Upper lobe of right lung (tissue), 1 donor: ENCODE measurements at regions not wholly inside any gene's neighbourhood (a gene's known extent, or its start where the extent isn't known, plus 50 kb on each side); places are given as distances from the start of the nearest gene placed in this dataset.
"Not testable (repeated sequence)": the region's sequence is repeated elsewhere in the genome, so short reads cannot be mapped to it uniquely, and the experiment has no call there.

Experiments
- ATAC-seq: fragments of 200-7000 bp; cut with Tn5 transposase; one replicate; pipeline ENCODE4 v1.9.1; 2020; ENCODE audit warnings: mild to moderate bottlenecking, moderate library complexity
- DNase-seq: peaks from one replicate; pipeline ENCODE4 v3.0.0-alpha.2; 2020
- H3K27ac ChIP-seq: fragments of 200-600 bp; one replicate; pipeline ENCODE4 v1.8.0; 2022
- H3K27me3 ChIP-seq: fragments of 200-600 bp; one replicate; pipeline ENCODE4 v1.8.0; 2022; ENCODE audit warnings: mild to moderate bottlenecking
- H3K36me3 ChIP-seq: fragments of 200-600 bp; one replicate; pipeline ENCODE4 v1.8.0; 2022
- H3K4me1 ChIP-seq: fragments of 200-600 bp; one replicate; pipeline ENCODE4 v1.8.0; 2022
- H3K4me3 ChIP-seq: fragments of 200-600 bp; one replicate; pipeline ENCODE4 v1.8.0; 2022; ENCODE audit warnings: mild to moderate bottlenecking
- H3K9me3 ChIP-seq: fragments of 200-600 bp; one replicate; pipeline ENCODE4 v1.8.0; 2022
- CTCF ChIP-seq: fragments of 200-600 bp; IDR thresholded peaks from one replicate; pipeline ENCODE4 v1.8.0; 2022; ENCODE audit warnings: antibody characterized with exemption
- intact Hi-C: fragments of 100-400 bp; cut with DNase I; formaldehyde crosslinking; loops from one replicate; pipeline ENCODE4 v1.11.0; 2022
- donor health status: DM: no; HTN: yes; CAD: no; lungs with severe emphysema.

GRCh38 chr12:71329956-71330355 is 109.6 kb upstream of the LGR5 start:
- no peak for TF ChIP-seq CTCF

GRCh38 chr12:71321531-71321930 is 118.1 kb upstream of the LGR5 start:
- H3K36me3 ChIP-seq, result no peaks in the 10 kb centered on the region
- H3K27ac ChIP-seq, result no peak overlapping the region
- DNase-seq (no peak), ATAC-seq (no peak)
- no peaks in the 10 kb centered on the region for H3K4me1 ChIP-seq
- intact Hi-C loops, result no loop called here
- H3K27me3 ChIP-seq, result no peaks in the 10 kb centered on the region
- TF ChIP-seq CTCF, result no peak
- no peak overlapping the region for H3K4me3 ChIP-seq
- peaks cover 20% of the 10 kb centered on the region for H3K9me3 ChIP-seq

More at GRCh38 chr12:71329956-71330355, 109.6 kb upstream of the LGR5 start:
- Histone ChIP-seq H3K9me3 (no peaks in the 10 kb centered on the region), H3K4me3 (no peak overlapping the region), H3K36me3 (no peaks in the 10 kb centered on the region), H3K27me3 (no peaks in the 10 kb centered on the region), H3K4me1 (no peaks in the 10 kb centered on the region), H3K27ac (no peak overlapping the region)
- DNase-seq, result no peak
- ATAC-seq, result no peak
- intact Hi-C loops, result no loop called here

GRCh38 chr12:71321130-71321529 is 118.5 kb upstream of the LGR5 start:
- no peak for TF ChIP-seq CTCF
- DNase-seq, result no peak
- intact Hi-C loops, result no loop called here
- Histone ChIP-seq H3K27ac (no peak overlapping the region), H3K36me3 (no peaks in the 10 kb centered on the region), H3K27me3 (no peaks in the 10 kb centered on the region), H3K9me3 (peaks cover 20% of the 10 kb centered on the region), H3K4me1 (no peaks in the 10 kb centered on the region), H3K4me3 (no peak overlapping the region)
- ATAC-seq, result no peak

GRCh38 chr12:71315328-71315985 is 124.1 kb upstream of the LGR5 start:
- intact Hi-C loops, result no loop called here
- ATAC-seq (no peak), DNase-seq (no peak)
- no peak for TF ChIP-seq CTCF
- Histone ChIP-seq H3K4me3 (no peak overlapping the region), H3K27me3 (no peaks in the 10 kb centered on the region), H3K4me1 (no peaks in the 10 kb centered on the region), H3K27ac (no peak overlapping the region), H3K36me3 (no peaks in the 10 kb centered on the region), H3K9me3 (peaks cover 1% of the 10 kb centered on the region)

GRCh38 chr12:71312768-71313403 is 126.7 kb upstream of the LGR5 start:
- Histone ChIP-seq H3K27me3 (no peaks in the 10 kb centered on the region), H3K4me3 (no peak overlapping the region), H3K27ac (no peak overlapping the region), H3K4me1 (no peaks in the 10 kb centered on the region), H3K36me3 (no peaks in the 10 kb centered on the region), H3K9me3 (no peaks in the 10 kb centered on the region)
- no peak for DNase-seq
- no peak for ATAC-seq
- intact Hi-C loops, result no loop called here
- TF ChIP-seq CTCF, result no peak

GRCh38 chr12:71311611-71312010 is 128.0 kb upstream of the LGR5 start:
- H3K27me3 ChIP-seq, ATAC-seq, H3K36me3 ChIP-seq, H3K4me3 ChIP-seq, H3K4me1 ChIP-seq, H3K27ac ChIP-seq, DNase-seq, H3K9me3 ChIP-seq, intact Hi-C loops: not testable (repeated sequence)
